Type B pancreatic cell (in vitro differentiated cells): ENCODE measurements at regions not wholly inside any gene's neighbourhood (a gene's known extent, or its start where the extent isn't known, plus 50 kb on each side); places are given as distances from the start of the nearest gene placed in this dataset.
A peak's percentile ranks its signal among the peaks of the same experiment; 100 is the strongest.

Experiments used
- DNase-seq: peaks from one replicate; pipeline ENCODE4 v3.0.0; 2021; ENCODE audit warnings: mixed read lengths; ENCODE audit not compliant: unreplicated experiment; ENCODE audit errors: extremely low spot score
- H3K27ac Mint-ChIP-seq: 2 replicates; pipeline ENCODE4 v1.8.0; 2021; ENCODE audit warnings: mild to moderate bottlenecking, mixed read lengths
- H3K27me3 Mint-ChIP-seq: 2 replicates; pipeline ENCODE4 v1.8.0; 2021; ENCODE audit warnings: mixed read lengths
- H3K36me3 Mint-ChIP-seq: 2 replicates; pipeline ENCODE4 v1.8.0; 2021; ENCODE audit warnings: mixed read lengths
- H3K4me1 Mint-ChIP-seq: one replicate; pipeline ENCODE4 v1.8.0; 2021; ENCODE audit warnings: mixed read lengths; ENCODE audit not compliant: unreplicated experiment
- H3K4me3 Mint-ChIP-seq: 2 replicates; pipeline ENCODE4 v1.8.0; 2021; ENCODE audit warnings: mild to moderate bottlenecking, mixed read lengths
- H3K9me3 Mint-ChIP-seq: 2 replicates; pipeline ENCODE4 v1.8.0; 2021; ENCODE audit warnings: mixed read lengths
- TF ChIP-seq, protein P1 (sequence below): fragments of 200-600 bp; sonication (generic); conservative IDR thresholded peaks from 2 replicates; pipeline ENCODE4 v1.5.0; 2021; ENCODE audit warnings: antibody characterized with exemption, mild to moderate bottlenecking

DNA sequence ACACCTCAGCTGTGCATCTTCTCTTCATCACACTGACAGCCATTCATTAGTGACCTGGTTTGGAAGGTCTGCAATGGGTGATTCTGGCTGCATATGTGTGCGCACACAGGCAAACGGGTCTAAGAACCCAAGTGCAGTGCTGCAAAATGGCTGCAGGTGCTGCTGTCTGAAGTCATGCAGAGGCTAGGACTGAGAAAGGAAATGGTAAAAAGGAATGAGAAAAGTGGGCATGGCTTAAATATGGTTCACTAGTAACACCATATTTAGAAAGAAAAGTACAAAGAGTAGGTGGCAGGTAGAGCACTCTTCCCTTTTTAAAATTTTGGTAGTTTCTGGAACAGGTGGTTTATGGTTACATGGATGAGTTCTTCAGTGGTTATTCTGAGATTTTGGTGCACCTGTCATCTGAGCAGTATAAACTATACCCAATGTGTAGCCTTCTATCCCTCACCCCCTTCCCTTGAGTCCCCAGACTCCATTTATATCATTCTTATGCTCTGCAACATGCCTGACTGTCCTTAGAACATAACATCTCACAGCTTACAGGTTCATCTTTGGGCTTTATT, 78.4 kb downstream of the CCNG2 start:
- Mint-ChIP-seq H3K27me3 (peaks cover 52% of the 10 kb centered on the region), H3K36me3 (no peaks in the 10 kb centered on the region), H3K27ac (no peak overlapping the region), H3K4me3 (no peak overlapping the region), H3K4me1 (no peaks in the 10 kb centered on the region), H3K9me3 (no peaks in the 10 kb centered on the region)
- DNase-seq = no peak
- TF ChIP-seq, protein P1, sequence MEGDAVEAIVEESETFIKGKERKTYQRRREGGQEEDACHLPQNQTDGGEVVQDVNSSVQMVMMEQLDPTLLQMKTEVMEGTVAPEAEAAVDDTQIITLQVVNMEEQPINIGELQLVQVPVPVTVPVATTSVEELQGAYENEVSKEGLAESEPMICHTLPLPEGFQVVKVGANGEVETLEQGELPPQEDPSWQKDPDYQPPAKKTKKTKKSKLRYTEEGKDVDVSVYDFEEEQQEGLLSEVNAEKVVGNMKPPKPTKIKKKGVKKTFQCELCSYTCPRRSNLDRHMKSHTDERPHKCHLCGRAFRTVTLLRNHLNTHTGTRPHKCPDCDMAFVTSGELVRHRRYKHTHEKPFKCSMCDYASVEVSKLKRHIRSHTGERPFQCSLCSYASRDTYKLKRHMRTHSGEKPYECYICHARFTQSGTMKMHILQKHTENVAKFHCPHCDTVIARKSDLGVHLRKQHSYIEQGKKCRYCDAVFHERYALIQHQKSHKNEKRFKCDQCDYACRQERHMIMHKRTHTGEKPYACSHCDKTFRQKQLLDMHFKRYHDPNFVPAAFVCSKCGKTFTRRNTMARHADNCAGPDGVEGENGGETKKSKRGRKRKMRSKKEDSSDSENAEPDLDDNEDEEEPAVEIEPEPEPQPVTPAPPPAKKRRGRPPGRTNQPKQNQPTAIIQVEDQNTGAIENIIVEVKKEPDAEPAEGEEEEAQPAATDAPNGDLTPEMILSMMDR = no peak

DNA sequence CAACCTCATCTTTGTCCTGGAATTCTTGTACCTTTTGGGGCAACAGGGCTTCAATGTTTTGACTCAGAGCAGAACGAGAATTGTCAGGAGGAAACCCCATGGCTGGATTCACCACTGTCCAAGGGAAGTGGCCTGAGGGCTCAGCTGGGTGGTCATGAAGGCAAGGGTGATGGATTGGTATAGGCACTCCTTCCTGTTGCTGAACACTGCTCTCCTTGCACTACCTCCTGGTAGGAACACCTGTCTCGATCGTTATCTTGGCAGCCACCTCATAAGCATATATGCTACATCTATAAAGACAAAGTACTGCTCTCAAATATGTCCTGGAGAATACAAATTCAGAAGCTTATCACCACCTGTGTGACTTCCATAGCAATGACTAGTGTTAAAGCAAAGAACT, 79.8 kb downstream of the CCNG2 start:
- DNase-seq = no peak
- H3K4me1 Mint-ChIP-seq = no peaks in the 10 kb centered on the region
- no peak overlapping the region for H3K27ac Mint-ChIP-seq
- no peaks in the 10 kb centered on the region for H3K9me3 Mint-ChIP-seq
- H3K4me3 Mint-ChIP-seq = no peak overlapping the region
- TF ChIP-seq, protein P1 = no peak
- H3K27me3 Mint-ChIP-seq = peaks cover 60% of the 10 kb centered on the region
- H3K36me3 Mint-ChIP-seq = no peaks in the 10 kb centered on the region

DNA sequence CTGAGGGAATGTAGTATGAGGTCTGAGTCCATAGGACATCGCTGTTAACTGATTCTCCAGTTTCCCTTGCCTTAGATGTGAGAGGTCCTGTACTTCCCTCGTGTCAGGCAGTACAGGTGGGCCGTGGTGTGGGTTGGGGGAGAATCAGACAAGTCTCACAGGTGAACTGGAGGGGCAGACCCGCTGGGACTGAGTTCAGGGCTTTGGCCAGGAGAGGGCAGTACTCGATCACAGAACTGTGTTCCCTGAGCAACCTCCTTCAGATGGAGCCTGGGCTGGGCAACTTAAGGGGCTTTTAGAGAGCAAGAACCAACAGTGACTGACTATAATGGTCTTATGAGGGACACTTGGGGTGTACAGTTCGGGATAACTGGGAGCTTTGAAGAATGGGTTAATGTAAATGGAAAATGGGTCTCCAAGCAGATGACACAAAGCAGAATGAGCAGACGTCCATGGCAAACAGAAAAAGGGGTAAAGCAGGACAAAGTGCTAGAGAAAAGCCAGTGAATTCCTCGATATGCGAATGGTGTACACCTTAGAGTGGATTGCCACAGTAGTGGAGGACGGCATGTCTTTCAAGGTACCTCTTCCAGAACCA, 83.6 kb downstream of the CCNG2 start:
- Mint-ChIP-seq H3K9me3 (no peaks in the 10 kb centered on the region), H3K27ac (no peak overlapping the region), H3K4me3 (no peak overlapping the region), H3K27me3 (peaks cover 54% of the 10 kb centered on the region), H3K4me1 (no peaks in the 10 kb centered on the region), H3K36me3 (no peaks in the 10 kb centered on the region)
- TF ChIP-seq, protein P1 = peak; percentile 88
- peak; percentile 75 for DNase-seq

DNA sequence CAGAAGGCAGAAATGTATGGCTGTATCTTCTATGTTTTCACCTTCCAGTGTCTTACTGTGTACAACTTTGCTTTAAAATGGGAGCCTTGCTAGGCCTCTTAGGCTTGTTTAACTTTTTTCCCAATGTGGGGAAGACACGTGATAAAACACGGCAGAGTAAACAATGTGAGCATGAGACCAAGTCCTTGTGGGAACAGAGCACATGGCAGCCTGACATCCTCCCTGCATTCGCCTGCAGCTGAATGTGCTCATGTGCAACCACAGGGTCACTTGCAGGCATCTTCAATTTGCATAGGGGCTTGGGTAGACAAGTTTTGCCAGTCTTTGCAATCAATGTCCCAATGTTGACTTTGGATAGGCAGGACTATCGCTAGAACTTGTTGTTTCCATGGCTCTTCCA, 91.8 kb downstream of the CCNG2 start:
- H3K27me3 Mint-ChIP-seq = peaks cover 33% of the 10 kb centered on the region
- H3K27ac Mint-ChIP-seq = no peak overlapping the region
- H3K9me3 Mint-ChIP-seq = no peaks in the 10 kb centered on the region
- DNase-seq = no peak
- H3K4me1 Mint-ChIP-seq = no peaks in the 10 kb centered on the region
- H3K36me3 Mint-ChIP-seq = no peaks in the 10 kb centered on the region
- no peak overlapping the region for H3K4me3 Mint-ChIP-seq
- TF ChIP-seq, protein P1 = no peak

DNA sequence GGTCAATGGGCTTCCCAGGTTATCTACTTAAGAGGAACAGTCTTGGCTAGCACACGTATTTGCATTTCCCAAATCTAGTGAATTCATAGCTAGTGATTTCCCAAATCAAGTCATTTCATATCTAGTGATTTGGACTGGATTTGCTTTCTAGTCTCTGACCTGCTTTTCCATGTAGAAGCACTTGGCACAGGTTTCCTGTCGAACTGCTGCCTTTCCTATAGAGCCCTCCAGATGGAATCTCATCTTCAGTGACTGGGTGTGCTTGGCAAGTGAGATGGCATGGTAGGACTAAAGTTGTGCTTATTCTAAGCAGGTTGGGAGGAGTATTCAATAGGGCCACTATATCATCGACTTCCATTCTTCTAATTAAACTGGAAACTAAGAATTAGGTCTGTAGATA, 94.7 kb downstream of the CCNG2 start:
- H3K27me3 Mint-ChIP-seq = peaks cover 29% of the 10 kb centered on the region

More for the DNA sequence above, 94.7 kb downstream of the CCNG2 start:
- Mint-ChIP-seq H3K27ac (no peak overlapping the region), H3K9me3 (no peaks in the 10 kb centered on the region), H3K36me3 (no peaks in the 10 kb centered on the region), H3K4me3 (no peak overlapping the region), H3K4me1 (no peaks in the 10 kb centered on the region)
- TF ChIP-seq, protein P1 = no peak
- DNase-seq = no peak
